Esophagus squamous epithelium (tissue), 4 donors: ENCODE measurements at regions not wholly inside any gene's neighbourhood (a gene's known extent, or its start where the extent isn't known, plus 50 kb on each side); places are given as distances from the start of the nearest gene placed in this dataset.

Experiments used
- CTCF ChIP-seq, 6 experiments: fragments of 450-650 bp in 4 of 6; fragments of 200-600 bp in 2 of 6; sonication (generic) in 2 of 6; IDR thresholded peaks; one replicate each; pipeline ENCODE4 v1.5.1; 2016 to 2019; ENCODE audit warnings: antibody characterized with exemption in 6 of 6, mild to moderate bottlenecking in 4 of 6, moderate library complexity in 4 of 6
- POLR2A ChIP-seq, 4 donors: fragments of 450-650 bp; IDR thresholded peaks; one replicate each; pipeline ENCODE4 v1.6.1; 2017; ENCODE audit warnings: antibody characterized with exemption in 4 of 4, mild to moderate bottlenecking in 4 of 4, moderate library complexity in 3 of 4

GRCh38 chr14:26370115-26370514 lies 227.7 kb downstream of the NOVA1 start:
- TF ChIP-seq CTCF (IDR thresholded peaks at IDR 0.05) (no peak), POLR2A (IDR thresholded peaks at IDR 0.05) (no peak)
